Esophagus muscularis mucosa (tissue), 3 donors: ENCODE measurements at regions not wholly inside any gene's neighbourhood (a gene's known extent, or its start where the extent isn't known, plus 50 kb on each side); places are given as distances from the start of the nearest gene placed in this dataset.

ENCODE experiments used
- POLR2AphosphoS5 ChIP-seq, 2 donors: sonication (generic); formaldehyde crosslinking; IDR thresholded peaks; one replicate each; pipeline ENCODE4 v1.6.1; 2017; ENCODE audit warnings: antibody characterized with exemption in 2 of 2
- TF ChIP-seq, protein P1 (sequence below), 3 experiments: fragments of 200-600 bp in 2 of 3; fragments of 450-650 bp in 1 of 3; sonication (generic) in 2 of 3; IDR thresholded peaks; one replicate each; pipeline ENCODE4 v1.5.1; 2017 to 2019; ENCODE audit warnings: antibody characterized with exemption in 3 of 3, mild to moderate bottlenecking in 2 of 3, moderate library complexity in 1 of 3

DNA sequence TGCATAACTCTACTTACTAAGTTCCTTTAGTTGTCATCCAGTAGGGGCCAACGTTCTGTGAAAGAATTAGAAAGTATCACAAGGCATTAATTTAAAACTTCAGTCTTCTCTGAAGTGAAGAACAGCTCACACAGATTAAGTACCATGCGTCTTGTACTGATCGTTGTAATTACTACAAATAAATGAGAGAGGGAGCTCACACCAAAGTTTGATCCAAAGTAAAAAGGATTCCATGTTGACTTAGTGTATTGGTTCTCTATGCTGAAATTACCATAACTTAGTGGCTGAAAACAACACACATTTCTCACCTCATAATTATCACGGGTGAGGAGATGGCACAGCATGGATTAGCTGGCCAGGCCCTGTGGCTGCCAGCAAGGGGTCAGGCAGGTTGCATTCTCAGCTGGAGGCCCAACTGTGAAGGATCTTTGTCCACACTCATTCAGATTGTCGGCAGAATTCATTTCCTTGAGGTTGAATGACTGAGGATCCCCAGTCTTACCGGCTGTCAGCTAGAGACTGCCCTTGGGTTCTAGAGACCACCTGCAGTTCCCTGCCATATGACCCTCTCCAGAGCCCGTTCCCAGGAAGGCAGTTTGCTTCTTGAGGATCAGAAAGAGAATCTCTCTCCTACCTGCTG, 169.1 kb downstream of the YTHDC2 start:
- TF ChIP-seq, protein P1, sequence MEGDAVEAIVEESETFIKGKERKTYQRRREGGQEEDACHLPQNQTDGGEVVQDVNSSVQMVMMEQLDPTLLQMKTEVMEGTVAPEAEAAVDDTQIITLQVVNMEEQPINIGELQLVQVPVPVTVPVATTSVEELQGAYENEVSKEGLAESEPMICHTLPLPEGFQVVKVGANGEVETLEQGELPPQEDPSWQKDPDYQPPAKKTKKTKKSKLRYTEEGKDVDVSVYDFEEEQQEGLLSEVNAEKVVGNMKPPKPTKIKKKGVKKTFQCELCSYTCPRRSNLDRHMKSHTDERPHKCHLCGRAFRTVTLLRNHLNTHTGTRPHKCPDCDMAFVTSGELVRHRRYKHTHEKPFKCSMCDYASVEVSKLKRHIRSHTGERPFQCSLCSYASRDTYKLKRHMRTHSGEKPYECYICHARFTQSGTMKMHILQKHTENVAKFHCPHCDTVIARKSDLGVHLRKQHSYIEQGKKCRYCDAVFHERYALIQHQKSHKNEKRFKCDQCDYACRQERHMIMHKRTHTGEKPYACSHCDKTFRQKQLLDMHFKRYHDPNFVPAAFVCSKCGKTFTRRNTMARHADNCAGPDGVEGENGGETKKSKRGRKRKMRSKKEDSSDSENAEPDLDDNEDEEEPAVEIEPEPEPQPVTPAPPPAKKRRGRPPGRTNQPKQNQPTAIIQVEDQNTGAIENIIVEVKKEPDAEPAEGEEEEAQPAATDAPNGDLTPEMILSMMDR (IDR thresholded peaks at IDR 0.05), result peak in 2 of 3 experiments; percentile 7 to 31
- TF ChIP-seq POLR2AphosphoS5 (IDR thresholded peaks at IDR 0.05), result no peak
